ENCODE measurements at regions not wholly inside any gene's neighbourhood (a gene's known extent, or its start where the extent isn't known, plus 50 kb on each side); places are given as distances from the start of the nearest gene placed in this dataset.

DNA sequence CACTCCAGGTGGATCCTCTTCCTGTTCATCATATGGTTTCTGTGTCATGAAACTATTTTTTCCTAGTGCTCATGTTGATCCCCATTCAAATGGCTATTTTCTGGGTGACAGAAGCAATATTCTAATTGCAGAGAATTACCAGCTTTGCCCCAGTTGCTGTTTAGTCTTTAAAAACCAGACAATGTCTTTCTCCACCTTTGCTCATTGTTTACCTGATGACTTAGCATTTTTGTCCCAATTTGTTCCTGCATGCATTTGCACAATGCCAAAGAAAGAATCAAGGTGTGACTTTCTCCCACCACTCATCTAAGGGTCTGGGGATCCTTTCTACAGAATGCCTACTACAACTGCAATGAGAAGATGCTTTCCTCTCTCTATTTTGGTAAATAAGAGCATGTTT lies 439.9 kb upstream of the MAF start:
- DNase-seq (ENCODE audit: low spot score): no peak

DNA sequence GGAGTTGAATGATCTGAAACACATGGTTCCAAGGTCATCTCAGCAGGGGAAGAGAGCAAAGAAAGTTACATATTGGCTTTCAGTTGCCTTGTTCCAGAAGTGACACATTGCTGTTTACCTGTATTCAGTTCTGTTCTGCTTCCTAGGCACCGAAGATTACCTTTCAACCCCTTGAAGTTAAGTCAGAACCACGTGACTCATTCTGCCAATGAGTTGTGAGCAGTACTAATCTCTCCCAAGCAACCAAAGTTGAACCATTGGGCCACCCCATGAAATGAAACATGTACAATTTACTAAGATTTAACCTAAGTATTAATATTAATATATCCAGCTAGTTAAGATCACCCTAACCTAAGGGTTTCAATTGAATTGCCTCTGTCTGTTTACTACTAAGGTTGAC lies 439.2 kb upstream of the MAF start:
- DNase-seq (ENCODE audit: low spot score): no peak

GRCh38 chr16:80038566-80038965 lies 438.0 kb upstream of the MAF start:
- DNase-seq (ENCODE audit: low spot score): no peak

- DNase-seq (ENCODE audit: low spot score): no peak
Measured at GRCh38 chr16:80034948-80035663, 434.6 kb upstream of the MAF start.

GRCh38 chr16:80034469-80034826 lies 433.9 kb upstream of the MAF start:
- no peak for DNase-seq (ENCODE audit: low spot score)

GRCh38 chr16:80033783-80034468 lies 433.4 kb upstream of the MAF start:
- DNase-seq (ENCODE audit: low spot score): no peak

DNA sequence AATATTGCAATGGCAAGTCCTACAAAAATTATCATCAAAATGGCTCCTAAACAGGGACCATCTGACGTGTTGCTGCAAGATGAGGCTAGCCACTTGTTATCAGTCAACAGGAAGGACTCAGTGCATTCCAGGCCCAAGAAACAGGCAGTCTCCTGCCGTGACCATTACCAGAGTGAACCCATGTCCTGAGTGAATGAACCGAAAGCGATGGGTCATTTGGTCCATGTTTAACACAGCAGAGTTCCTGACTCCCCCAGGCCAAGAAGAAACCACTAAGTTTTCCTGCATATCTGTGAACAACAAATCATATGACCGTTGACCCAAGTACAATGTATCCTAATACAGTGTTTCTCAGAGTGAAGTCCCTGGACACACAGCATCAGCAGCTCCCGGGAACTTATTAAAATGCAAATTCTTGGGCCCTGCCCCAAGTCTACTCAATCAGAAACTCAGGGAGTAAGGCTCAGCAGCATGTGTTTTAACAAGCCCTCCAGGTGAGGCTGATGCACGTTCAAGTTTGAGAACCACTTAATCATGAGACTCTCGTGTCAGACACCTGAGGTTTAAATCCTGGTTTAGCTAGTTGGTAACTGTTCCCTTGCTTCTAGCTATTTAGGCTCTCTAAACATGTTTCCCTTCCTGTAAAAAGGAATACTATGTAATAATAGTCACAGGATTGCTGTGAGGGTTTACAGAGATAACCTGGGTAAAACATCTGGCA lies 429.4 kb upstream of the MAF start:
- DNase-seq (ENCODE audit: low spot score): no peak

GRCh38 chr16:80029381-80029630 lies 428.8 kb upstream of the MAF start:
- DNase-seq (ENCODE audit: low spot score): no peak

GRCh38 chr16:80028581-80029380 lies 428.2 kb upstream of the MAF start:
- DNase-seq (ENCODE audit: low spot score): no peak

DNA sequence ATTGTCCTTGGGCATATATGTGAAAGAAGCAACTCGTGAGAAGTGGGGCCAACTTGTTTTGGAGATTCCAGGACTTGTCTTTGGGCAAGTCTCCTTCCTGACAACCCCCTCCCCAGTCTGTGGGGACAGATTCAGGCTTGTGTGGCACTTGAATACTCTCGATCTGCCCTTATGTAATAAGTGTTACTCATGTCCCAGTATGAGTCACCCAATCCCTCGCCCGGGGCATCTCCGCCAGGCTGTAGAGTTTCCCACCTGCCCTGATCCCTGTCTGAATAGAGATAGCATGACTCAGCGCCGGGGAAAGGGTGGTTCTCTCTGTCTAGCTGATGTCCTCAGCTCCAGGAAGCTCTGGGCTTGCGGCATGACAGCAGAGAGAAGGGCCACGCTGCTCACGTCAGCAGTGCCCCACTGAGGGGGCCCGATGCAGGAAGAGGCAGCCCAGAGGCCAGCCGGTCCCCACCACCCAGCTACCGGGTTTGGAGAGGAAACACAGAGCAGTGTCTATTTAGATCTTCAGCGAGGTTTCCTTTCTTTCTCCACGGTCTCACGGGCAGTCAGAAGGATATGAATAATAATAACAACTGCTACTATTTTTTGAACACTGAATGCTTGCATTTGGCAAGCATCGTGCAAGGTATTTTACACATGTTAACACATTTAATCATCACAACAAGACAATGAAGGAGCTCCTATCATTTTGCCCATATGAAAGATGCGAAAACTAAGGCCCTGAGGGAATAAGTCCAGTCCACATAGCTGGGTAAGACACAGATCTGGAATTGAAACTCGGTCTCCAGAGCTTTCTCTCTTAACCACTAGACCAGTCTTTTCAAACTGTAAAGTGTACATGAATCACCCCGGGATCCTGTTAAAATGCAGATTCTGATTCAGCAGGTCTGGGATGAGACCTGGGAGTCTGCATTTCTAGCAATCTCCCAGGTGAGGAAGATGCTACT lies 426.7 kb upstream of the MAF start:
- DNase-seq (ENCODE audit: low spot score): no peak

DNA sequence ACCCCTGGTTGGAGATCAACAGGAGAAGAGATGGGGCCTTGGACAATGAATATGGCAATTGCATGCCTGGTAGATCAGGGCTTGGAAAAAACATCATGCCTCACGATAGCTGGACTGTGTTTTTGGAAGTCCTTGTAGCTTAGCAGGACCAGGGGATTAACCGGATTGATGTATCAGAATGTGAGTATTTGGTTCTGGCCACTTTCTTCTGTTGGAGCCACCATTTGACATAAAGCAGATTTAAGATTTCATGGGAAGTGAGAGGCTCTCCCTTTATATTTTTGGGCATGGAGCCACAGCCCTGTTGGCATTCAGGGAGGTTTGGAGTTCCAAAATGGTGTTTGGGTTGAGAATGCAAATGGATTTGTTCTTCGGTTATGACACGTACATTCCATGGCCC lies 424.7 kb upstream of the MAF start:
- DNase-seq (ENCODE audit: low spot score): no peak

- no peak for DNase-seq (ENCODE audit: low spot score)
Measured at GRCh38 chr16:80024443-80024842, 423.9 kb upstream of the MAF start.

DNA sequence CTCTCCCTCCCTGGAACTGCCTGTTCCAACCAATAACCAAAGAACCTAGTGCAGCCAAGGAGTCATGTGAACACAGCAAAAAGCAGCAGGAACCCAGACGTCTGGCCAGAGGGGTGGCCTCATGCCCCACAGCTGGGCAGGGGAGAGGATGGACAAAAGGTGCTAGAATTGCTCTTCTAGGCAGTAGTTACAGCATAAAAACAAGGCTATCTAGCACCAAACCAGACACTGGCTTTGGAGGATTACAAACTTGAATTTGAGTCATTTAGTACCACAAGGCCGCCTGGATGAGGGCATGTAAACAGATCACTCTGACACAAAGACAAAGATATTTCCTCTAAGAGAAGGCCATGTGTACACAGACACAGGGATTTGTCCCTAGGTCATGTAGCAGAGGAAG lies 423.3 kb upstream of the MAF start:
- no peak for DNase-seq (ENCODE audit: low spot score)

DNA sequence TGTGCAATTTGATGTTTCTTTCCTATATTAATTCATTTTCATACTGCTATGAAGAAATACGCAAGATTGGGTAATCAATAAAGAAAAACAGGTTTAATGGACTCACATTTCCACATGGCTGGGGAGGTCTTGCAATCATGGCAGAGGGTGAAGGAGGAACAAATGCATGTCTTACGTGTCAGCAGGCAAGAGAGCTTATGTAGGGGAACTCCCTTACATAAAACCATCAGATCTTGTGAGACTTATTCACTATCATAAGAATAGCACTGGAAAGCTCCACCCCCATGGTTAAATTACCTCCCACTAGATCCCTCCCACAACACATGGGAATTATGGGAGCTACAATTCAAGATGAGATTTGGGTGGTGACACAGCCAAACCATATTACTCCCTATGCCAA lies 418.9 kb upstream of the MAF start:
- DNase-seq (ENCODE audit: low spot score): no peak

DNA sequence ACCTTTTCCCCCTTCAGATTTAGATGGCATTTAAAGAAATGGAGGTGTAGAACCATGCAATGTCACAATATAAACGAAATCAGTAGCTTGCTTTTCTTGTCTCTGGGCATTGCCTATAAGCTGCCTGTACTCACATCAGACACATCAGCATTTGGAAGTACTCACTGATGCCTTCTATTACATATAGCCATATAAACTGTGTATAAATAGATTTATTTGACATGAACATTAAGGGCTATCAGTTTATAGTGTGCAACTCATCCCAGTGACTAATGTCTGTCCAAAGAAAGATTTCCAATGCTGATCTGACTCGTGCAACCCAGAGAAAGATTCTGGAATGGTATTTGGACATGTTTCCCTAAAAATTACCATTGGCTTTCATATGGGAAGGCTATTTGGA lies 417.9 kb upstream of the MAF start:
- no peak for DNase-seq (ENCODE audit: low spot score)

DNA sequence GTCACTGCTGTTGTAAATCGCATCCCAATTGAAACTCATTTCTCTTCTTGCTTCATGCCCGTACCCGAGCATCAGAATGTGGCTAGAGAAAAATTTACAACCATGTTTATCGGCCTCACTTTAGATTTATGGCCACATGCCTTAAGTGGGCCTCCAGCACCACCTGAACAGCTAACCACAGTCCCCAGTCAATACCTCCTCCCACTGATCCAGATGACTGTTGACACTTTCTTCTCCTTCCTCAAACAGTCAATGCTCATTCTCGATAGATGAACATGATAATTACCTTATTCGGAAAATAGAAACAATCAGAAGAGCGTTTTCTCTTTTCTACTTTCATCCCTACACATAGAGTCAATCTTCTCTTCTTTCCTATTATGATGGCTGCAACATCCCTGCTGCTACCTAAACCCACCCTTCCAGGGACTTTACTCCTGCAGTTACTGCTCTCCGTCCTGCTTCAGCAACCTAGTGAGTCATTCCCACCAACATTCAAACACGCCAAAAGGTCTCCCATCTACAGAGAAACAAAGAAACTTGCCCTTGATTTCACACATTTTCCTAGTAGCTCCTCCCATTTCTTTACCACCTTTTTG lies 416.3 kb upstream of the MAF start:
- no peak for DNase-seq (ENCODE audit: low spot score)

DNA sequence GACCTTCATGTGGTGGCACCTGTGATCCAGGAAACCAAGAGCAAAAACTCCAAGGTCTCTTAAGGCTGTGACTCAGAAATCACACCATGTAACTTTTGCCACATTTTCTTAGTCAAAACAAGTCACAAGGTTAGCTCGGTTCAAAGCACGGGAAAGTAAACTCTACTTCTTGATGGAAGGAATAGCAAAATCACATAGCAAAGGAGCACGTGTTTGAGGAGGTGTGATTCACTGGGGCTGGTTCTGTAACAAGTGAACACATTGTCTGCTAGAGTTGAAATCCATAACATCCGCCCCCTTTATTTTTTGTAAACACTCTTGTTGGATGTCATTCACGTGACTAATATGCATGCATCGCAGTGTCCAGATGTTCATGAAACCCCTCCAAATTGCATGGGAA lies 415.0 kb upstream of the MAF start:
- no peak for DNase-seq (ENCODE audit: low spot score)

- DNase-seq (ENCODE audit: low spot score): no peak
Measured at GRCh38 chr16:80014241-80014939, 413.9 kb upstream of the MAF start.

DNA sequence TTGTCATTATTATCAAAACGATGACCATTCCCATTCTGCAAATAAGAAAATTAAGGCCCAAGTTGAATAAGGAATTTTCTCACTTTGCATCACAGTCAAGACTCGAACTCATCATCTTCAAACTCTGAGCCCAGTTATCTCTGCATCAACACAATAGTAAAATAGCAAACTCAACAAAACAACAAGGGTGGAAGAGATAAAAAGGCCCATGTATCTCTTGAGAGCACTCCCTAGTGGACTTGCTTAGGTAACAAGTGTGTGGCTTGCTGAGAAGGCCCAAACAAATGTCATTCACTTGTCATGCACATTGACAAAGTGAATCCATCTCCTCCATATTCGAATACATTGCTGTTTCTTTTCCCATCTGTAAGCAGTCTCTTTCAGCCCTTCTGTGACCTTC lies 412.0 kb upstream of the MAF start:
- no peak for DNase-seq (ENCODE audit: low spot score)

- DNase-seq (ENCODE audit: low spot score): no peak
Measured at GRCh38 chr16:80009971-80010659, 409.6 kb upstream of the MAF start.
